Calu3 (cell line): ENCODE measurements at regions not wholly inside any gene's neighbourhood (a gene's known extent, or its start where the extent isn't known, plus 50 kb on each side); places are given as distances from the start of the nearest gene placed in this dataset.

Experiments used
- BruUV-seq: library from RNA; stranded (reverse); fragments of 400-500 nt; replicated peaks from 2 replicates; lab custom pipeline; 2021; lab: Mats Ljungman, UMichigan
- CTCF ChIA-PET: fragments of 300-600 bp; sonication (Branson Sonifier 250); formaldehyde crosslinking; loops from one replicate; lab custom pipeline; 2022; ENCODE audit warnings: antibody characterized with exemption; lab: Charles Lee
- DNase-seq: peaks from one replicate; pipeline ENCODE4 v3.0.0; 2022
- H3K27ac Mint-ChIP-seq: one replicate; pipeline ENCODE4 v1.8.0; 2022; ENCODE audit warnings: mixed read lengths; ENCODE audit not compliant: unreplicated experiment
- H3K27me3 Mint-ChIP-seq: one replicate; pipeline ENCODE4 v1.8.0; 2022; ENCODE audit warnings: mixed read lengths; ENCODE audit not compliant: unreplicated experiment
- H3K36me3 Mint-ChIP-seq: one replicate; pipeline ENCODE4 v1.8.0; 2022; ENCODE audit warnings: mild to moderate bottlenecking, moderate library complexity, mixed read lengths; ENCODE audit not compliant: insufficient read depth, unreplicated experiment
- H3K4me1 Mint-ChIP-seq: one replicate; pipeline ENCODE4 v1.8.0; 2022; ENCODE audit warnings: mild to moderate bottlenecking, low read depth, mixed read lengths; ENCODE audit not compliant: unreplicated experiment
- H3K4me3 Mint-ChIP-seq: one replicate; pipeline ENCODE4 v1.8.0; 2022; ENCODE audit warnings: mild to moderate bottlenecking, low read depth, moderate library complexity, mixed read lengths; ENCODE audit not compliant: unreplicated experiment
- H3K9me3 Mint-ChIP-seq: one replicate; pipeline ENCODE4 v1.8.0; 2022; ENCODE audit warnings: low read depth, mixed read lengths; ENCODE audit not compliant: unreplicated experiment
- intact Hi-C: fragments of 100-400 bp; cut with micrococcal nuclease; formaldehyde crosslinking; loops from one replicate; pipeline ENCODE4 v1.10.0; 2022; ENCODE audit not compliant: unreplicated experiment
- TF ChIP-seq, protein P1 (sequence below): fragments of 200-600 bp; IDR thresholded peaks from one replicate; pipeline ENCODE4 v1.8.0; 2022; ENCODE audit warnings: antibody characterized with exemption; ENCODE audit not compliant: unreplicated experiment

GRCh38 chr4:38232741-38233140 is 272.5 kb downstream of the PTTG2 start:
- Mint-ChIP-seq H3K4me1 (peaks cover 44% of the 10 kb centered on the region), H3K9me3 (no peaks in the 10 kb centered on the region), H3K27me3 (no peaks in the 10 kb centered on the region), H3K4me3 (no peak overlapping the region), H3K27ac (peak overlapping the region; percentile 79), H3K36me3 (peaks cover 12% of the 10 kb centered on the region)
- TF ChIP-seq, protein P1, sequence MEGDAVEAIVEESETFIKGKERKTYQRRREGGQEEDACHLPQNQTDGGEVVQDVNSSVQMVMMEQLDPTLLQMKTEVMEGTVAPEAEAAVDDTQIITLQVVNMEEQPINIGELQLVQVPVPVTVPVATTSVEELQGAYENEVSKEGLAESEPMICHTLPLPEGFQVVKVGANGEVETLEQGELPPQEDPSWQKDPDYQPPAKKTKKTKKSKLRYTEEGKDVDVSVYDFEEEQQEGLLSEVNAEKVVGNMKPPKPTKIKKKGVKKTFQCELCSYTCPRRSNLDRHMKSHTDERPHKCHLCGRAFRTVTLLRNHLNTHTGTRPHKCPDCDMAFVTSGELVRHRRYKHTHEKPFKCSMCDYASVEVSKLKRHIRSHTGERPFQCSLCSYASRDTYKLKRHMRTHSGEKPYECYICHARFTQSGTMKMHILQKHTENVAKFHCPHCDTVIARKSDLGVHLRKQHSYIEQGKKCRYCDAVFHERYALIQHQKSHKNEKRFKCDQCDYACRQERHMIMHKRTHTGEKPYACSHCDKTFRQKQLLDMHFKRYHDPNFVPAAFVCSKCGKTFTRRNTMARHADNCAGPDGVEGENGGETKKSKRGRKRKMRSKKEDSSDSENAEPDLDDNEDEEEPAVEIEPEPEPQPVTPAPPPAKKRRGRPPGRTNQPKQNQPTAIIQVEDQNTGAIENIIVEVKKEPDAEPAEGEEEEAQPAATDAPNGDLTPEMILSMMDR = no peak
- no peak for DNase-seq
- CTCF ChIA-PET = no interaction called here
- no TSS peak for BruUV-seq
- intact Hi-C loops = loop anchor here (5.0 kb wide), 3 partner anchors 40 to 445 kb away; no protein-coding TSS in a partner anchor

DNA sequence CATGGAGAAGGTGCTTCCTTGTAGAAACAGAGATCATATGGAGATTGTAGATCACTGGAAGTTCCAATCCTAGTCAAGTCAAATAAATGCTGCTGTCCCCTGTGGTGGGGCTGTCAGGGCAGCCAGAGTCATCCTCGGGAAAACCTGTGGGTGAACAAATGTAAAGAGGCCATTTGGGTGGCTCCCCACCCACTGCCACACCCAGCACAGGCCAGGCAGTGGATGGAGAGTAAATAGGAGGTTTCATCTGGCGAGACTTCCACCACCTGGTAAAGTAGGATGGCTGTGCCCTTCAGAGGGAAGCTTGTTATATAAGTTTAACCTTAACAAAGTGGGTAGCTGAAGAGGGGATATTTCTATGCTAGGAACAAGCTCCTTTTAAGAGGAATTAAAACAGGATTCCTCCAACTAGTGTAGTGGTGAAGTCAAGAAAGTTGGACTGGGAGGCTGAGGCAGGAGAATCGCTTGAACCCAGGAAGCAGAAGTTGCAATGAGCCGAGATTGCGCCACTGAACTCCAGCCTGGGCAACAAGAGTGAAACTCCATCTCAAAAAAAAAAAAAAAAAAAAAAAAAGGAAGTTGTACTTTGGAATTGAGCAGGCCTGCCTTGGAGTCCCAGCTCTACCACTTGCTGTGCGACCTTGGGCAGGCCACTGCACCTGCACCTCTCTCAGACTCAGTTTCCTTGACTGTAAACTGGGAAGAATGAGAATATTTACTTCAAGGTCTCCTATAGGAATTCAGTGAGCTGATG is 273.7 kb downstream of the PTTG2 start:
- BruUV-seq = no TSS peak
- H3K4me1 Mint-ChIP-seq = peaks cover 52% of the 10 kb centered on the region
- CTCF ChIA-PET = interaction anchor here (0.6 to 1.3 kb wide), 3 partner anchors 24 to 455 kb away, joined by 4 to 7 read pairs (median 5); no protein-coding TSS in a partner anchor
- TF ChIP-seq, protein P1 = no peak
- no peaks in the 10 kb centered on the region for H3K27me3 Mint-ChIP-seq
- H3K27ac Mint-ChIP-seq = no peak overlapping the region
- DNase-seq = no peak
- no peaks in the 10 kb centered on the region for H3K9me3 Mint-ChIP-seq
- peaks cover 12% of the 10 kb centered on the region for H3K36me3 Mint-ChIP-seq
- H3K4me3 Mint-ChIP-seq = no peak overlapping the region
- intact Hi-C loops = loop anchor here (5.0 kb wide), 3 partner anchors 42 to 443 kb away; no protein-coding TSS in a partner anchor

DNA sequence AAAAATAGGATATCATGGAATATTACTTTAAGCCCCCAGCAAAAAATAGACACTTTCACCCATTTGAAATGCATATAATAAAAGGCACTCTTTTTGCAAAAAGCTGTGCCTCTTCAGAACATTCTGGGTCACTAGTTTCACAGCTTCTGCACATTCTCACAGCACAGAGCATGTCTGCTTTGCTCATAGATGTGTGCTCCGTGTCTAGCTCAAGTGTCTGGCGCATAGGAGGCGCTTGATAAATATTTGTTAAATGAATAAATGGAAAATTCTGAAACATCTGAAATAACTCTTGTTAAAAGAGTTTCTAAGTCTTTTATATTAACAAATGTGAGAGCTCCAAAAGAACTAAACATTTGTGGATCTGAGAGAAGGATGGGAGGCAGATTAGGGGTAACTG is 275.2 kb downstream of the PTTG2 start:
- intact Hi-C loops = no loop called here
- CTCF ChIA-PET = no interaction called here
- peaks cover 44% of the 10 kb centered on the region for H3K4me1 Mint-ChIP-seq
- no peak overlapping the region for H3K4me3 Mint-ChIP-seq
- TF ChIP-seq, protein P1 = no peak
- H3K27ac Mint-ChIP-seq = peak overlapping the region; percentile 83
- no peaks in the 10 kb centered on the region for H3K27me3 Mint-ChIP-seq
- BruUV-seq = no TSS peak
- no peaks in the 10 kb centered on the region for H3K9me3 Mint-ChIP-seq
- peaks cover 7% of the 10 kb centered on the region for H3K36me3 Mint-ChIP-seq
- DNase-seq = no peak

DNA sequence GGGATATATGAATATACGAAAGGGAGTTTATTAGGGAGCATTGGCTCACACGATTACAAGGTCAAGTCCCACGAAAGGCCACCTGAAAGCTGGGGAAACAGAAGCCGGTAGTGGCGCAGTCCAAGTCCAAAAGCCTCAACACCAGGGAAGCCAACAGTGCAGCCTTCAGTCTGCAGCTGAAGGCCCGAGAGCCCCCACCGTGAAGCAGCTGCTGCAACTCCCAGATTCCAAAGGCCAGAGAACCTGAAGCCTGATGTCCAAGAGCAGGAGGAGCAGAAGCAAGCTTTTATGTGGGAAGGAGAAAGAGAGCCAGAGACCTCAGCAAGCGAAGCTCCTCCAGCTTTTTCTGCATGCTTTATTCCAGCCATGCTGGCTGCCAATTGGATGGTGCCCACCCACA is 275.8 kb downstream of the PTTG2 start:
- BruUV-seq = no TSS peak
- intact Hi-C loops = no loop called here
- peak overlapping the region; percentile 83 for H3K27ac Mint-ChIP-seq
- H3K27me3 Mint-ChIP-seq = no peaks in the 10 kb centered on the region
- H3K4me3 Mint-ChIP-seq = no peak overlapping the region
- TF ChIP-seq, protein P1 = no peak
- H3K9me3 Mint-ChIP-seq = no peaks in the 10 kb centered on the region
- H3K4me1 Mint-ChIP-seq = peaks cover 38% of the 10 kb centered on the region
- CTCF ChIA-PET = no interaction called here
- DNase-seq = no peak
- H3K36me3 Mint-ChIP-seq = peaks cover under 1% of the 10 kb centered on the region
